ENCODE measurements at regions not wholly inside any gene's neighbourhood (a gene's known extent, or its start where the extent isn't known, plus 50 kb on each side); places are given as distances from the start of the nearest gene placed in this dataset.

DNA sequence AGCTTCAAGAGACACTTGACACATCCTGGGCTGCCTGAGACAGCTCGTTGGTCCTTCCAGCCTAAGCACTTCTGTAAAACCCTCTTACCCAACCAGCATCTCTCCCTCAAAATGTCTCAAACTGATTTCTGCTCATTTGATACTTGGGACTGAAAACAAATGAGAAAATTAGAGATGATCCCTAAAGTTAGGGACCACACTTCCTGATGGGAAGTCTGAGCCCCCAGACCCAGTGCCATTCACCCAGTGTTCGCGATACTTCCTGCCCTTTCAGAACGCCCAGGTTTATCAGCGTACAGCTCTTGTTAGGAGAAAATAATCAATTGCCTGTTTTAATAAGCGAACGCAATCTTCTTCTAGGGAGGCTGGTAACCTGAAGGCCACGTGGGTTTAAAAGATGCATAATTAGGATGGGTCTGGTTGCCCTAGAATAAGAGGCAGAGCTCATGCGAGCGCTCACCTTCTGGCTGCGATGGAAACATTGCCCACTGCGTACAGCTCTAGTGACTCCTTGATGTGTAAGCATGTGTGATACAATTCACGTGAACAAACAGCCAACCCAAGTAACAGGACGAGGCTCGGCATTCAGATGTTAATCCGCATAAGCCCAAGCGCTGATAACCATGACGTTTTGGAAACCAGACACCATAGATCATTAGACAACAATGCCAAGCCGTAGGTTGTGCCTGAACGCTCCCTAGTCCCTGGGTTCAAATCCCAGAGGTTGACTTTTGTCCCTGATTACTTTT lies 213.1 kb downstream of the FOXL1 start:
- Histone ChIP-seq H3K27me3 (ENCODE audit: control insufficient read depth, insufficient read depth, low read length, poor library complexity, severe bottlenecking) (no peaks in the 10 kb centered on the region), H3K36me3 (ENCODE audit: control insufficient read depth, insufficient read depth, low read length) (no peaks in the 10 kb centered on the region), H3K9me3 (ENCODE audit: control insufficient read depth, low read length) (no peaks in the 10 kb centered on the region), H3K27ac (ENCODE audit: insufficient read depth, low read depth, low read length, poor library complexity, severe bottlenecking) (no peak overlapping the region), H3K4me1 (ENCODE audit: control insufficient read depth, insufficient read depth, low read length) (peaks cover 24% of the 10 kb centered on the region), H3K4me3 (ENCODE audit: insufficient read depth, low read depth, low read length) (no peak overlapping the region)
- 76 to 78% methylated on average over 20 of the region's 20 CpGs for WGBS, 2 experiments

- Histone ChIP-seq H3K27ac (ENCODE audit: insufficient read depth, low read depth, low read length, poor library complexity, severe bottlenecking) (no peak overlapping the region), H3K4me1 (ENCODE audit: control insufficient read depth, insufficient read depth, low read length) (peaks cover 11% of the 10 kb centered on the region), H3K4me3 (ENCODE audit: insufficient read depth, low read depth, low read length) (no peak overlapping the region), H3K27me3 (ENCODE audit: control insufficient read depth, insufficient read depth, low read length, poor library complexity, severe bottlenecking) (no peaks in the 10 kb centered on the region), H3K36me3 (ENCODE audit: control insufficient read depth, insufficient read depth, low read length) (no peaks in the 10 kb centered on the region), H3K9me3 (ENCODE audit: control insufficient read depth, low read length) (no peaks in the 10 kb centered on the region)
- WGBS, 2 experiments, result 93% methylated on average over 15 of the region's 15 CpGs
Observed at GRCh38 chr16:86794216-86794864, 216.0 kb downstream of the FOXL1 start.

GRCh38 chr16:86797700-86798099 lies 219.4 kb downstream of the FOXL1 start:
- no peaks in the 10 kb centered on the region for H3K36me3 ChIP-seq (ENCODE audit: control insufficient read depth, insufficient read depth, low read length)
- no peaks in the 10 kb centered on the region for H3K27me3 ChIP-seq (ENCODE audit: control insufficient read depth, insufficient read depth, low read length, poor library complexity, severe bottlenecking)
- peaks cover 12% of the 10 kb centered on the region for H3K4me1 ChIP-seq (ENCODE audit: control insufficient read depth, insufficient read depth, low read length)
- no peaks in the 10 kb centered on the region for H3K9me3 ChIP-seq (ENCODE audit: control insufficient read depth, low read length)
- no peak overlapping the region for H3K4me3 ChIP-seq (ENCODE audit: insufficient read depth, low read depth, low read length)
- WGBS, 2 experiments, result 94 to 96% methylated on average over 3 to 4 of the region's 4 CpGs
- no peak overlapping the region for H3K27ac ChIP-seq (ENCODE audit: insufficient read depth, low read depth, low read length, poor library complexity, severe bottlenecking)

GRCh38 chr16:86798247-86799041 lies 220.1 kb downstream of the FOXL1 start:
- peaks cover 12% of the 10 kb centered on the region for H3K4me1 ChIP-seq (ENCODE audit: control insufficient read depth, insufficient read depth, low read length)
- H3K36me3 ChIP-seq (ENCODE audit: control insufficient read depth, insufficient read depth, low read length), result no peaks in the 10 kb centered on the region
- H3K27ac ChIP-seq (ENCODE audit: insufficient read depth, low read depth, low read length, poor library complexity, severe bottlenecking), result no peak overlapping the region
- H3K9me3 ChIP-seq (ENCODE audit: control insufficient read depth, low read length), result no peaks in the 10 kb centered on the region
- WGBS, 2 experiments, result 88 to 90% methylated on average over 4 of the region's 4 CpGs
- H3K4me3 ChIP-seq (ENCODE audit: insufficient read depth, low read depth, low read length), result no peak overlapping the region
- H3K27me3 ChIP-seq (ENCODE audit: control insufficient read depth, insufficient read depth, low read length, poor library complexity, severe bottlenecking), result no peaks in the 10 kb centered on the region

- H3K9me3 ChIP-seq (ENCODE audit: control insufficient read depth, low read length), result no peaks in the 10 kb centered on the region
- no peaks in the 10 kb centered on the region for H3K36me3 ChIP-seq (ENCODE audit: control insufficient read depth, insufficient read depth, low read length)
- no peak overlapping the region for H3K4me3 ChIP-seq (ENCODE audit: insufficient read depth, low read depth, low read length)
- 86 to 91% methylated on average over 2 of the region's 4 CpGs for WGBS, 2 experiments
- H3K27me3 ChIP-seq (ENCODE audit: control insufficient read depth, insufficient read depth, low read length, poor library complexity, severe bottlenecking), result no peaks in the 10 kb centered on the region
- H3K4me1 ChIP-seq (ENCODE audit: control insufficient read depth, insufficient read depth, low read length), result peaks cover 13% of the 10 kb centered on the region
- H3K27ac ChIP-seq (ENCODE audit: insufficient read depth, low read depth, low read length, poor library complexity, severe bottlenecking), result no peak overlapping the region
Observed at GRCh38 chr16:86799367-86799766, 221.0 kb downstream of the FOXL1 start.

- WGBS, 2 experiments, result 12 to 22% methylated on average over 4 of the region's 4 CpGs
- no peaks in the 10 kb centered on the region for H3K27me3 ChIP-seq (ENCODE audit: control insufficient read depth, insufficient read depth, low read length, poor library complexity, severe bottlenecking)
- H3K4me3 ChIP-seq (ENCODE audit: insufficient read depth, low read depth, low read length), result no peak overlapping the region
- H3K4me1 ChIP-seq (ENCODE audit: control insufficient read depth, insufficient read depth, low read length), result peaks cover 18% of the 10 kb centered on the region
- no peaks in the 10 kb centered on the region for H3K36me3 ChIP-seq (ENCODE audit: control insufficient read depth, insufficient read depth, low read length)
- no peaks in the 10 kb centered on the region for H3K9me3 ChIP-seq (ENCODE audit: control insufficient read depth, low read length)
- H3K27ac ChIP-seq (ENCODE audit: insufficient read depth, low read depth, low read length, poor library complexity, severe bottlenecking), result no peak overlapping the region
Observed at GRCh38 chr16:86800894-86801293, 222.5 kb downstream of the FOXL1 start.

DNA sequence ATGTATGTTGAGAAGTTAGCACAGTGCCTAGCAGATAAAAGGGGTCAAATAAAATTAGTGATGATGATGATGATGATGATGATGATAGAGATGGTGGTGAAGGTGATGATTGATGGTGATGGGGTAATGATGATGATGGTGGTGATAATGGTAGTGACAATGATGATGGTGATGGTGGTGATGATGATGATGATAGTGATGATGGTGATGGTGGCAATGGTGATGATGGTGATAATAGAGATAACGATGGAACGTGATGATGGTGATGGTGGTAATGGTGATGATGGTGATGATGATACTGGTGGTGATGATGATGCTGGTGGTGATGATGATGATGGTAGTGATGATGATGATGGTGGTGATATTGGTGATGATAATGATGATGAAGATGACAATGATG lies 223.7 kb downstream of the FOXL1 start:
- no peak overlapping the region for H3K27ac ChIP-seq (ENCODE audit: insufficient read depth, low read depth, low read length, poor library complexity, severe bottlenecking)
- no peaks in the 10 kb centered on the region for H3K27me3 ChIP-seq (ENCODE audit: control insufficient read depth, insufficient read depth, low read length, poor library complexity, severe bottlenecking)
- no peaks in the 10 kb centered on the region for H3K36me3 ChIP-seq (ENCODE audit: control insufficient read depth, insufficient read depth, low read length)
- WGBS, 2 experiments, result 97 to 98% methylated on average over 2 of the region's 2 CpGs
- peaks cover 28% of the 10 kb centered on the region for H3K4me1 ChIP-seq (ENCODE audit: control insufficient read depth, insufficient read depth, low read length)
- peaks cover 3% of the 10 kb centered on the region for H3K9me3 ChIP-seq (ENCODE audit: control insufficient read depth, low read length)
- H3K4me3 ChIP-seq (ENCODE audit: insufficient read depth, low read depth, low read length), result no peak overlapping the region

- H3K4me3 ChIP-seq (ENCODE audit: insufficient read depth, low read depth, low read length), result no peak overlapping the region
- H3K9me3 ChIP-seq (ENCODE audit: control insufficient read depth, low read length), result peaks cover 3% of the 10 kb centered on the region
- no peaks in the 10 kb centered on the region for H3K36me3 ChIP-seq (ENCODE audit: control insufficient read depth, insufficient read depth, low read length)
- H3K27ac ChIP-seq (ENCODE audit: insufficient read depth, low read depth, low read length, poor library complexity, severe bottlenecking), result no peak overlapping the region
- 90 to 91% methylated on average over 6 of the region's 6 CpGs for WGBS, 2 experiments
- peaks cover 37% of the 10 kb centered on the region for H3K4me1 ChIP-seq (ENCODE audit: control insufficient read depth, insufficient read depth, low read length)
- no peaks in the 10 kb centered on the region for H3K27me3 ChIP-seq (ENCODE audit: control insufficient read depth, insufficient read depth, low read length, poor library complexity, severe bottlenecking)
Observed at GRCh38 chr16:86805188-86805587, 226.8 kb downstream of the FOXL1 start.

DNA sequence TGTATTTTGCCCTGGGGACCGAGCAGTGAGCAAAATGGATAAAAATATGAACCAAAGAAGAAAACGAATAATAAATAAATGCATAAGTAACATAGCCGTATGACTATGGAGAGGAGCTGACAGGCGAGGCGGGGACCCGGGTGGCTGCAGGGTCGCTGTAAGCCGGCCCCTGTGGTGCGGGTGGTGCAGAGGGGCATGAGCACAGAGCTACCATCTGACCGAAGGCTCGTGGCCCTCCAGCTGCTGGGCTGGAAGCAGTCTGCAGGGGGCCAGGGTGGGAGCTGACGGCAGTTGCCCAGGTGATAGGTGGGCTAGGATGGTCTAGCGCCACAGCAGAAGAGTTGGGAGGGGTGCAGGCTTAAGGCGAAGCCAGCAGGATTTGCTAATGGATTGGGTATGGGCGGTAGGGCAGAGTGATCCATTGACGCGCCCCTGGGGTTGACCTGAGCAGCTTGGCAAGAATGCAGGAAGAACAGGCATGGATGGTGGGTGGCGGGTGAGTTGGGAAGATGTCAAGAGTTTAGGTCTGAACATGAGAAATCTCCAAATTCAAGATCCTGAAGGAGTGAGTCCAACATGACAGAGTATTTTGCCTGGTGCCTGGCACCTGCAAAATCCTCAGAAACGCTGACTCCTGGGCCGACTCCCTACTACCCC lies 228.0 kb downstream of the FOXL1 start:
- 86 to 88% methylated on average over 20 of the region's 20 CpGs for WGBS, 2 experiments
- Histone ChIP-seq H3K4me3 (ENCODE audit: insufficient read depth, low read depth, low read length) (no peak overlapping the region), H3K27ac (ENCODE audit: insufficient read depth, low read depth, low read length, poor library complexity, severe bottlenecking) (no peak overlapping the region), H3K4me1 (ENCODE audit: control insufficient read depth, insufficient read depth, low read length) (peaks cover 30% of the 10 kb centered on the region), H3K9me3 (ENCODE audit: control insufficient read depth, low read length) (peaks cover 3% of the 10 kb centered on the region), H3K36me3 (ENCODE audit: control insufficient read depth, insufficient read depth, low read length) (no peaks in the 10 kb centered on the region), H3K27me3 (ENCODE audit: control insufficient read depth, insufficient read depth, low read length, poor library complexity, severe bottlenecking) (no peaks in the 10 kb centered on the region)
